Activated T-cell treated with anti-CD3 and anti-CD28 coated beads, Interleukin-2, amount 50 U/mL, for 24 hours (primary cell): ENCODE measurements at regions not wholly inside any gene's neighbourhood (a gene's known extent, or its start where the extent isn't known, plus 50 kb on each side); places are given as distances from the start of the nearest gene placed in this dataset.
"Not testable (repeated sequence)": the region's sequence is repeated elsewhere in the genome, so short reads cannot be mapped to it uniquely, and the experiment has no call there.

Source experiments
- DNase-seq: peaks from one replicate; pipeline ENCODE4 v3.0.0-alpha.2; 2020
- H3K27ac Mint-ChIP-seq: 2 replicates; pipeline ENCODE4 v1.8.0; 2020; ENCODE audit warnings: mild to moderate bottlenecking, mixed read lengths
- H3K27me3 Mint-ChIP-seq: 2 replicates; pipeline ENCODE4 v1.8.0; 2020; ENCODE audit warnings: mixed read lengths
- H3K36me3 Mint-ChIP-seq: 2 replicates; pipeline ENCODE4 v1.8.0; 2020; ENCODE audit warnings: low read depth, mixed read lengths
- H3K4me1 Mint-ChIP-seq: 2 replicates; pipeline ENCODE4 v1.8.0; 2020; ENCODE audit warnings: low read depth, mixed read lengths
- H3K4me3 Mint-ChIP-seq: 2 replicates; pipeline ENCODE4 v1.8.0; 2020; ENCODE audit warnings: mild to moderate bottlenecking, moderate library complexity, mixed read lengths
- H3K9me3 Mint-ChIP-seq: 2 replicates; pipeline ENCODE4 v1.8.0; 2020; ENCODE audit warnings: mixed read lengths

DNA sequence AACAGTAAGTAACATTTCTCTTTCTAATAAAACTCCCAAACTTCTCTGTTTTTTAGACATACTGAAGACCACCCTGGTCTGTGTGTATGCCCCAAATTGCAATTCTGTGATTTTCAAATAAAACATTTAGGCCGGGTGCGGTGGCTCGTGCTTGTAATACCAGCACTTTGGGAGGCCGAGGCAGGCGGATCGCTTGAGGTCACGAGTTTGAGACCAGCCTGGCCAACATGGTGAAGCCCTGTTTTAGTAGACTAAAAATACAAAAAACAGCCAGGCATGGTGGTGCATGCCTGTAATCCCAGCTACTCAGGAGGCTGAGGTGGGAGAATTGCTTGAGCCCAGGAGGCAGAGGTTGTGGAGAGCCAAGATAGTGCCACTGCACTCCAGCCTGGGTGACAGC lies 368.5 kb downstream of the PTPRU start:
- H3K4me3 Mint-ChIP-seq, H3K9me3 Mint-ChIP-seq, DNase-seq, H3K36me3 Mint-ChIP-seq, H3K4me1 Mint-ChIP-seq, H3K27ac Mint-ChIP-seq: not testable (repeated sequence)
- peaks cover 22% of the 10 kb centered on the region for H3K27me3 Mint-ChIP-seq

DNA sequence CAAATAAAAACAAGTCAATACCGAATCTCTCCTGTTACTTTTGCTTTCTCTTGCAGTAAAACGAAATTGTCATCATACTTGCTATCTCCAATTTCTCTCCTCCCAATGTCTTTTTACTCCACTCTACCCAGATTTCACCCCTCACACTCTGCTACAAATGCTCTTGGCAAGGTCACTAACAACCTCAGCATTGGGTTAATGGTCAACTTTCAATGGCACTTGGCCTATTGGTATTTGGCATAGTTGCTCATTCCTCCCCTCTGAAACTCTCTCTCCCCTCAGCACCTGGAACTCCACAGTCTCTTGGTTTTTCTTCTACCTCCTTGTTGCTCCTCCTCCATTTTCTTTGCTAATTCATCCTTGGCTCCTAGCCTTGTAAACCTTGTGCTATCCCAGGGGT lies 367.3 kb downstream of the PTPRU start:
- Mint-ChIP-seq H3K36me3 (no peaks in the 10 kb centered on the region), H3K9me3 (peaks cover 5% of the 10 kb centered on the region), H3K27me3 (peaks cover 31% of the 10 kb centered on the region), H3K27ac (no peak overlapping the region), H3K4me1 (no peaks in the 10 kb centered on the region), H3K4me3 (no peak overlapping the region)
- no peak for DNase-seq

DNA sequence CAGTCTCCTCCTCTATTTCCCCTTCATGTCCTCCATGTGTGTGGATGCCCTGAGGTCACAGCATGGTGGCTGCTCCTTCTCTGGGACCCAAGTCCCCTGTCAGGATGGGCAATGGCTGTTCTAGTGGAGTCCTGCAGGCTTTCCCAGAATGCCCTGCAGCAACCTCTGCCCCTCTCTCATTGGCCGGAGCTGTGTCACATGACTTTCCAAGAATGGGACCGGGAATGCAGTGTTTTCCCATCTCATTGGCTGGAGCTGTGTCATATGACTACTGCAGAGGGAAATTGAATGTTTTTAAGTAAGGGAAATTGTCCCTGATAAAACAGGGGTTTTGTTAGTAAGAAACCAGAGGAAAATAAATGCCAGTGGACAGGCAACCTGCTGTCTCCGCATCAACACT lies 365.9 kb downstream of the PTPRU start:
- H3K9me3 Mint-ChIP-seq = no peaks in the 10 kb centered on the region
- H3K27me3 Mint-ChIP-seq = peaks cover 26% of the 10 kb centered on the region
- no peak overlapping the region for H3K4me3 Mint-ChIP-seq
- H3K4me1 Mint-ChIP-seq = no peaks in the 10 kb centered on the region
- no peak for DNase-seq
- no peak overlapping the region for H3K27ac Mint-ChIP-seq
- H3K36me3 Mint-ChIP-seq = no peaks in the 10 kb centered on the region

DNA sequence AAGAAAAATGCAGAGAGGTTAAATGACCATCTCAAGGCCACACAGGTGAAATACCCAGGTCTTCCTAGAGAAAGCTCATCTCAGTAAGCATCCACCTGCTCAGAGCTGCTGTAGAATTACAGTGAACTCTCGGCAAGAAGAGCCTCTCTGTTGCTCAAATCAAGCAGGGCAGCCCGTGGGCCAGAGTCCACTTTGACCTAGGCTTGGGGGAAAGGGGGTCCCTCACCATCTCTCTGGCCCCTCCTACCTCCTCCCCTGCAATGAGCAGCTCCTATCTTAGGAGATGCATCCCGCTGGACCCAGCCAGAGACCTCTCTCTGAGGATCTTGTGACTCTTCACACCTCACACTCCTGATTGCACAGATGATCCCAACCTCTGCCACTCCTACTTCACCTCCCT lies 364.7 kb downstream of the PTPRU start:
- no peak overlapping the region for H3K27ac Mint-ChIP-seq
- H3K4me1 Mint-ChIP-seq = no peaks in the 10 kb centered on the region
- DNase-seq = no peak
- peaks cover 26% of the 10 kb centered on the region for H3K27me3 Mint-ChIP-seq
- no peaks in the 10 kb centered on the region for H3K9me3 Mint-ChIP-seq
- H3K4me3 Mint-ChIP-seq = no peak overlapping the region
- no peaks in the 10 kb centered on the region for H3K36me3 Mint-ChIP-seq

DNA sequence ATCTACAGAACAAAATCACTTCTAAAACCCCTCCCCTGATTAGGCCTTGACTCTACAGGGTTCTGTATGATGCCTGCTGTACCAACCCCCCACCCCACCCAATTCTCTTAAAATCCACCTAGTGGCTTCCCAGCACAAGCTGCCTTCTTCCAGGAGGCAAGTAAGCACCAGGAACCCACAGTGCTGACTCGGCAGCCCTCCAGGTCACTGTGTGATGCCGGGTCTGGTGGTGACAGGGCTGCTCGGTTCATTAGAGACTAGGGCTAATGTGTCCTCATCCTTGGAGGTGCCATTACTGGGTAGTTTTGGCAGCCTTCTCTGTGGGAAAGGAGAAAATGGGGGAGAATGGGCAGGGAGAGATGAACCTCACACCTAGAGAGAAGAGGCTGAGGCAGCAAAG lies 363.5 kb downstream of the PTPRU start:
- Mint-ChIP-seq H3K27ac (no peak overlapping the region), H3K27me3 (peaks cover 26% of the 10 kb centered on the region), H3K36me3 (no peaks in the 10 kb centered on the region), H3K4me1 (no peaks in the 10 kb centered on the region), H3K4me3 (no peak overlapping the region), H3K9me3 (no peaks in the 10 kb centered on the region)
- no peak for DNase-seq

DNA sequence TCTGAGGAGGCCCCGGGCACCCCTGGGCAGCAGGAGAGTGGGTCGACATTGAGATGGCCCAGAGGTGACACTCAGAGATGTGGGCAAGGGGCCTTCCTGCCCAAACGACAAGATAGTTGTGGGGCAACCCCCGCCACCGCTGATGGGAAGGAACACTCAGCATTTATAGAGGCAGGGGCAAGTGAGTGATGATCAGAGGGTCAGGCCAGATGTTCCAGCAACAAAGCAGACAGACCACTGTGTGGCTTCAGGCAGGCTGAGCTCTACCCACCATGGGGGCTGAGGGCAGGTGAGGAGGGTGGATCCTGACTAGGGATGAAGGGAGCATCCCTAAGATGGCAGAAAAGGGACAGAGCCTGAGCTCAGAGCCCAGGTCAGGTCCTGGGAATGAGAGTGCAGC lies 362.7 kb downstream of the PTPRU start:
- peaks cover 26% of the 10 kb centered on the region for H3K27me3 Mint-ChIP-seq
- H3K9me3 Mint-ChIP-seq = no peaks in the 10 kb centered on the region
- no peak overlapping the region for H3K27ac Mint-ChIP-seq
- DNase-seq = no peak
- H3K4me1 Mint-ChIP-seq = no peaks in the 10 kb centered on the region
- H3K36me3 Mint-ChIP-seq = no peaks in the 10 kb centered on the region
- no peak overlapping the region for H3K4me3 Mint-ChIP-seq

DNA sequence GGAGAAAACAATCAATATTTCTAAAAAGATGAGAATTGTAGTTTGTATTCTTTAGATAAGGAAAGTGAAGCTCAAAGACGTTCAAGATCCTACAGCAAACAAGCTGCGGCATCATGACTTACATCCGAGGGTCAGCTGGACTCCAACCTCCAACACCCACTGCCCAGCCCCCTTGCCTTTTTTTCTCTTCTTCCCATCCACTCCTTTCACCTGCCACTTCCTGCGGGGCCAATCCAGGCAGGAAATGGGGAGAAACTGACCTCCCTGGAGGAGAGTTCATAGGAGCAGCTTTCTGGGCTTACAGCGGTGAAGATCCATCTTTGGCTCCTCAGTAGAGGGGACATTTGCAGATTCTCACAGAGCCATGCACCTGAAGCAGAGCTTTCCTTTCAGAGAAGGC lies 361.5 kb downstream of the PTPRU start:
- H3K4me1 Mint-ChIP-seq = no peaks in the 10 kb centered on the region
- no peak overlapping the region for H3K27ac Mint-ChIP-seq
- no peak overlapping the region for H3K4me3 Mint-ChIP-seq
- H3K27me3 Mint-ChIP-seq = peaks cover 26% of the 10 kb centered on the region
- H3K9me3 Mint-ChIP-seq = no peaks in the 10 kb centered on the region
- DNase-seq = no peak
- H3K36me3 Mint-ChIP-seq = no peaks in the 10 kb centered on the region

DNA sequence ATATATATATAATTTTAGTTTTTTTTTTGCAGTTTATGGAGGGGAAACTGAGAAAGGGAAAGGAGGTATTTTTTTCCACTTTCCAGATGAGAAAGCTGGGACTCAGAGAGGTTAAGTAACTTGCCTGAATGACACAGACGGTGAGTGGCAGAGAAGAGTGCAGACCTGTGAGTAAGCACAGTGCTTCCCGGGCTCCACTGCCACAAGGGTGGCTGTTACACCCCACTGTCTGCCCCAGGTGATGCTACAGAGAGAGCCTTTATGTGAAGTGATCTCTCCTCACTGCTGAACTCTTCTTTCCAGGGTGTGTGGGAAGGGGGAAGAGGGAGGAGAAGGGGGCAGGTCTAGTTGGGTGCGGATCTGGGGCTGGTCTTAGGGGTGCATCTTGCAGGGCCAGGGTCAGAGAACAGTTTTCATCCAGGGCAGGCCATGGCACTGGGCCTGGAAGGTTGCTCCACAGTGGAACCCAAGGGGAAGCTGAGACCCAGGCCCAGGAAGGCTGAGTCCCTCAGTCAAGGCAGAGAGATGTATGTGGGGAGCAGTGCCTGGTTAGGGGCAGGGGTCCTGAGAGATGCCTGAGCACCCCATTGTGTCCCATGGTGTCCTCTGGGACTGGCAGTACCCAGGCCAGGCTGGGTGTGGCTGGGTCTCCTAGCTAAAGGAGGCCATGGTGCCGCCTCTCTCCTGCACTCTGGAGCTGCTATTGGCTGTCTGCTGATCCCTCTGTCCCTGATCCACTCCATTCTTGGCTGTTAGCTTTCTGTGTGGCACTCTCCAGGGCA lies 357.5 kb downstream of the PTPRU start:
- H3K27me3 Mint-ChIP-seq = peaks cover 8% of the 10 kb centered on the region
- H3K36me3 Mint-ChIP-seq = no peaks in the 10 kb centered on the region
- no peaks in the 10 kb centered on the region for H3K9me3 Mint-ChIP-seq
- no peaks in the 10 kb centered on the region for H3K4me1 Mint-ChIP-seq
- DNase-seq = no peak
- H3K4me3 Mint-ChIP-seq = no peak overlapping the region
- no peak overlapping the region for H3K27ac Mint-ChIP-seq

DNA sequence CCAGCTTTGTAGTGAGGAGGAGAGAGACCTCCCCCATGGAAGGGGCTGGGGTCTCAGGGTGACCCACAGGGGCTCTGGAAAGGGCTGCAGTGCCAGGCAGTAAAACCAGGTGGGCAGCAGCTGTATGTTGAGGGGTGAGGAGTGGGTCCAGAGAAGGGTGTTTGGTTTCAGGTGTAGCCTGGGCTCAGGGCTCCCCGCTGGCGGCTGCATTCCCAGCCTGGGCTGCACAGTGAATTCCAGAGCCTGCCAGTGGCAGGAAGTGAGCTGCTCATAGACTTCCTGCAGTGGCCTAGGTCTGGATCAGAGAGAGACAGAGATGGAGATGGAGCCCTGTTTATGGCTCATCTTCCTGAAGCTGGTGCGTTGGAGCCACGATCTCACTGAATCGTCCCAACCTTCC lies 356.4 kb downstream of the PTPRU start:
- DNase-seq = no peak
- Mint-ChIP-seq H3K9me3 (no peaks in the 10 kb centered on the region), H3K27me3 (peaks cover 7% of the 10 kb centered on the region), H3K27ac (no peak overlapping the region), H3K4me1 (no peaks in the 10 kb centered on the region), H3K36me3 (no peaks in the 10 kb centered on the region), H3K4me3 (no peak overlapping the region)

DNA sequence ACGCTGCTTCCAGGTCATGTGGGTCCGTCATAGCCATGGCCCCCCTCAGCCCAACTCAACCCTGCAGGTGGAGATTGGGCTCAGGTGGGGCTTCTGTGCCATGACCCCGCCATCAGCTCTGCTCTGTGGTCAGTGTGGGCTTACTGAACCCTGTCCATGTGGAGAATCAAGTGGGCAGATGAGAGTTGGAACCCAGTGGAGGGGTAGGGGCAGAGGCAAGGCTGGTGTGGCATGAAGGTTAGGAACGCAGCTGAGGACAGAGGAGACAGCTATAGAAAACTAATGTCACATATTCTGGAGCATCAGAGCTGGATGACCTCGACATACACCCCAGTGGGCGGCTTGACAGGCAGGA lies 355.9 kb downstream of the PTPRU start:
- Mint-ChIP-seq H3K36me3 (no peaks in the 10 kb centered on the region), H3K9me3 (no peaks in the 10 kb centered on the region), H3K27me3 (peaks cover 11% of the 10 kb centered on the region), H3K27ac (no peak overlapping the region), H3K4me1 (no peaks in the 10 kb centered on the region), H3K4me3 (no peak overlapping the region)
- DNase-seq = no peak

DNA sequence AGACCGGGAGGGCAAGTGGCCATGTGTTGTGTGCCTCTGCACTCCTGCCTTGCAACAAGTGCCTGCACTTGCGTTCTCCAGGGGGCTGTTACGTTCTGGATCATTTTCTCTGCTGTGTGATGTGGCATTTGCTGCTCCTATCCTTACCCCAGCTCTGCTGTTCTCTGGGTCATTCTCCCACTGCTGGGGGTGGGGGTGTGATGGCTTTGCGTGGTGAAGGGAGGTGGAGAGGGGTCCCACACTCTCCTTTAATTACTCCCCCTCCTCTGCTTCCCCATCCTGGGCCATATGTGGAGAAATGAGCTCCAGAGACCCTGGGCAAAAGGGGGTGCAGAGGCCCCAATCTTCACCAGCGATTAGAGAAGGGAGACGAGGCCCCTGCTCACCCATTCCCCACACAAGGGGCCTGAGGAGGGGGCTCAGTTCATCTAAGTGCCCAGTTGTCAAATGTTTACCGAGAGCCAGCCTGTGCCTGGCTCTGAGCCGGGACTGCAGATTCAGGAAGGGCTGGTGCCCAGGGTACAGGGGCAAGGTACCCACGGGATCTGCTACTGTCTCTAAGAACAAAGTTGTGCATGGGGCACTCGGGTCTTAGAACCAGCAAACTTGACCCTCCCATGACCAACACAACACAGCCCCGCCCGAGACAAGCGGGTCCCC lies 355.4 kb downstream of the PTPRU start:
- no peak for DNase-seq
- H3K27ac Mint-ChIP-seq = no peak overlapping the region
- H3K27me3 Mint-ChIP-seq = peaks cover 15% of the 10 kb centered on the region
- no peaks in the 10 kb centered on the region for H3K9me3 Mint-ChIP-seq
- H3K4me3 Mint-ChIP-seq = no peak overlapping the region
- H3K4me1 Mint-ChIP-seq = no peaks in the 10 kb centered on the region
- H3K36me3 Mint-ChIP-seq = no peaks in the 10 kb centered on the region

DNA sequence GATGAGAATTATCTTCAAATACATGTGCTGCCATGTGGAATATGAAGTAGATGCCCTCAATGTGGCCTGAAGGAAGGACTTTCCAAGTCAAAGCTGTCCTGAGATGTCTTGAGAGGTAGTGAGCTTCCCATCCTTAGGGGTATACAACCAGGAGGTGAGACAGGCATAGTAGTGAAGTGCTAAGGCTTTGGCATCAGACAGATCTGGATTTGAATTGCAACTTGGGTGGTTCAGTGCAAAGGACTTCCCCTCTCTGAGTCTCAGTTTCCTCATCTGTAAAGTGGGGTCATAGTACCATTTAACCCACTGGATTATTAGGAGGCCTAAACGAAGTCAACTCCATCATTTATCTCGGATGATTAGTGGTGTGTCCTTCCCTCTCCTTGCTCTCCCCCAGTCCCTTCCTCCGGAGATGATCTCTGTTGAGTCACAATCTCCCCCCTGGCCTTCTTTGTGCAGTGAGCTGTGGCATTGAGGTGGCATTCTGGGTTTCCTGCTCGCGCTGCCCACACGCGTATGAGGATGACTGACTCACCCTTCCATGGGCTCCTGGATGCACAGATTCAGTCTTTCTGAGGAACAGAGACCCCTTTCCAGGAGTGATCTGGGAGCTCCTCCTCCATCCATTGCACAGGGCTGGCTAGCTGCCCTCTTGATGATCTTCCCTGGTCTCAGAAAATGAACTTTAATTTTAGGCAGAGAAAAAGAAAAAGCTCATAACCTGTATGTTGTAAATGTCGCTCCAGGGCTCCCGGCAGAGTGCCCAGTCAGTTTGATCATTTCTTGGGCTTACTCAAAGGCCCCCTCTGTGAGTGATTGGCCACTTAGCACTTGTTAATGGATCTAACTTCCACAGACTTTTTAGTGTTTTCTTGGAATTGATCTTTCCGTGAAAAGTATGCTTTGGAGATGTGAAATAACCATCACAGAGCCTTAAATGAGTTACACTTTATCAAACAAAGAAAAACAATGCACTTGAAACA lies 354.6 kb downstream of the PTPRU start:
- DNase-seq = no peak
- Mint-ChIP-seq H3K36me3 (no peaks in the 10 kb centered on the region), H3K4me1 (no peaks in the 10 kb centered on the region), H3K27me3 (peaks cover 18% of the 10 kb centered on the region), H3K9me3 (no peaks in the 10 kb centered on the region), H3K27ac (no peak overlapping the region), H3K4me3 (no peak overlapping the region)

DNA sequence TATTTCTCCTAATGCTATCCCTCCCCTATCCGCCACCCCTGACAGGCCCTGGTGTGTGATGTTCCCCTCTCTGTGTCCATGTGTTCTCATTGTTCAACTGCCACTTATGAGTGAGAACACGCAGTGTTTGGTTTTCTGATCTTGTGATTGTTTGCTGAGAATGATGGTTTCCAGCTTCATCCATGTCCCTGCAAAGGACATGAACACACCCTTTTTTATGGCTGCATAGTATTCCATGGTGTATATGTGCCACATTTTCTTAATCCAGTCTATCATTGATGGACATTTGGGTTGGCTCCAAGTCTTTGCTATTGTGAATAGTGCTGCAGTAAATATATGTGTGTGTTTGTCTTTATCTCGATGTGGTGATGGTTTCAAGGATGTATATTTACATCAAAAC lies 353.4 kb downstream of the PTPRU start:
- DNase-seq, H3K4me1 Mint-ChIP-seq, H3K4me3 Mint-ChIP-seq, H3K36me3 Mint-ChIP-seq, H3K27ac Mint-ChIP-seq, H3K9me3 Mint-ChIP-seq: not testable (repeated sequence)
- peaks cover 21% of the 10 kb centered on the region for H3K27me3 Mint-ChIP-seq

DNA sequence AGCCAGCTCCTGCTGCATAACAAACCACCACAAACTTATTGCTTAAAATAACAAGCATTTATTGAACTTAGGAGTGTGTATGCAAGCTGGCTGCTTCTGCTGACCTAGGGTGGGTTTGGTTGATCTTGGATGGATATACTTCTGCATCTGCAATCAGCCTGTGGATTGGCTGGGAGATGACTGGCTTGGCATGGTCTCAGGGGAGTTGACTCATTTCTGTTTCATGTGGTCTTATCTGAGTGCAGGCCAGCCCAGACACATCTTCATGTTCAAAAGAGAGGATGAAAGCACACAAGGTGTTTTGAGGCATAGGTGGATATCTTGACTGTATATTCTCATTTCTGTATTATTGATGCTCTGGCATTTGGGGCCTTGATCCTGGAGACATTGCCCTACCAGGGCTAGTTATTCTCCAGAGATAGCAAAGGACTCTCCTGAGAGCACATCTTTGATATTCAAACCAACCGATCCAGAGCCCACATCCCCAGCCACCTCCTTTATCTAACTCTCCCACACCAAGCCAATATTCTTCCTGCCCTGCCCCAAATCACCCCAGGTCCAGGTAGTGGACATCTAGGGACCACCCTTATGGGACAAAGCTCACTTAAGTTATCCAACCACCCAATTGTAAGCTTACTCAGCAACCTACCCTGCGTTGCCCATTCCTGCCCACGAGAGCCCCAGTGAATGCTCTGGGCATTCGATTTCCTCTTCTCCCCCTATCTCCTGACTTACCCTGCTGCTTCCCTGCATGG lies 350.8 kb downstream of the PTPRU start:
- Mint-ChIP-seq H3K9me3 (no peaks in the 10 kb centered on the region), H3K27ac (no peak overlapping the region), H3K36me3 (no peaks in the 10 kb centered on the region), H3K27me3 (peaks cover 34% of the 10 kb centered on the region), H3K4me1 (no peaks in the 10 kb centered on the region), H3K4me3 (no peak overlapping the region)
- no peak for DNase-seq
